ENCODE measurements at regions not wholly inside any gene's neighbourhood (a gene's known extent, or its start where the extent isn't known, plus 50 kb on each side); places are given as distances from the start of the nearest gene placed in this dataset.

DNA sequence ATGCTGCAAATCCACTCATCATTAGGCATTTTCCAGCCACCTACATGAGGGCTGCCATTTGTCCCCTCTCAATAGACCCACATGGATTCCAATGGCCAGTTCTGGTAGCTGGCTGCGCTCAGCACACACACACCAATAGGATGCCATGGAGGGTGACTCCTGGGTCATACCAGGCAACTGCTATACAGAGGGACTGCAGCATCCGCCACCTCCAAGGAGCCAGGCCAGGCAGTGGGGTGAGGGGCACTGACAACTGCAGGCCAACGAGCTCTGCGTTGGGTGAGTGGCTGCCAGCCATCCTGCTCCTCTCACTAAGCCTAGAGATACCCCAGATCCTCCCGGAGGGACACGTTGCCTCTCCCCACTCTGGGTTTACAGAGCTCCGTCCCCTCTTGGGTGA lies 118.8 kb upstream of the NANOS1 start:
- TF ChIP-seq, protein P1, sequence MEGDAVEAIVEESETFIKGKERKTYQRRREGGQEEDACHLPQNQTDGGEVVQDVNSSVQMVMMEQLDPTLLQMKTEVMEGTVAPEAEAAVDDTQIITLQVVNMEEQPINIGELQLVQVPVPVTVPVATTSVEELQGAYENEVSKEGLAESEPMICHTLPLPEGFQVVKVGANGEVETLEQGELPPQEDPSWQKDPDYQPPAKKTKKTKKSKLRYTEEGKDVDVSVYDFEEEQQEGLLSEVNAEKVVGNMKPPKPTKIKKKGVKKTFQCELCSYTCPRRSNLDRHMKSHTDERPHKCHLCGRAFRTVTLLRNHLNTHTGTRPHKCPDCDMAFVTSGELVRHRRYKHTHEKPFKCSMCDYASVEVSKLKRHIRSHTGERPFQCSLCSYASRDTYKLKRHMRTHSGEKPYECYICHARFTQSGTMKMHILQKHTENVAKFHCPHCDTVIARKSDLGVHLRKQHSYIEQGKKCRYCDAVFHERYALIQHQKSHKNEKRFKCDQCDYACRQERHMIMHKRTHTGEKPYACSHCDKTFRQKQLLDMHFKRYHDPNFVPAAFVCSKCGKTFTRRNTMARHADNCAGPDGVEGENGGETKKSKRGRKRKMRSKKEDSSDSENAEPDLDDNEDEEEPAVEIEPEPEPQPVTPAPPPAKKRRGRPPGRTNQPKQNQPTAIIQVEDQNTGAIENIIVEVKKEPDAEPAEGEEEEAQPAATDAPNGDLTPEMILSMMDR (optimal IDR thresholded peaks at IDR 0.05 in 1 of 3, IDR thresholded peaks at IDR 0.05 in 1 of 3, conservative IDR thresholded peaks at IDR 0.05 in 1 of 3; ENCODE audit: extremely low read depth in 1 of 3, insufficient read depth in 2 of 3, low read length in 3 of 3), result no peak
- no peak for TF ChIP-seq EZH2 (IDR thresholded peaks at IDR 0.05; ENCODE audit: low read length)

Data from keratinocyte (primary cell).